HG03354 (cell line): ENCODE measurements at regions not wholly inside any gene's neighbourhood (a gene's known extent, or its start where the extent isn't known, plus 50 kb on each side); places are given as distances from the start of the nearest gene placed in this dataset.

Experiments used
- ATAC-seq: cut with Tn5 transposase; IDR thresholded peaks from one replicate; pipeline ENCODE4 v1.9.1; 2021; ENCODE audit warnings: mild to moderate bottlenecking; ENCODE audit not compliant: unreplicated experiment, poor library complexity, severe bottlenecking

DNA sequence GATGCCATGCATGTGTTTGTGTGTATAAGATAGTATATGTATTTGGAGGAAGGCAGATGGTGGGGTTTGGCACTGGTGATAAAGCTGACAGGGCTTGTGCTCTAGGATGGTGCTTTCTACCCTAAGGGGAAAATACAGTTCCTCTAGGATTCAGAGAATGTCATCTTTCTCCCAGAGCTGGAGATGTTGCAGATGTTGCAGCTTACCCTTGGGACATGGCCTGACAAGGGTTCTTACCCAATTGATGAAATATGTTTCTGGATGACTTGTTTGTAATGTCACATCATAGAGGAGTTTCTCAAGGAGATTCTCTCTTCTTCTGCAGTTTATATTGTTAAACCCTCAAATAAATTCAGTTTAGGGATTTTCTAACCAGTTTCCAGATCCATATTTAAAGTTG, 52.5 kb upstream of the PITX2 start:
- no peak for ATAC-seq

DNA sequence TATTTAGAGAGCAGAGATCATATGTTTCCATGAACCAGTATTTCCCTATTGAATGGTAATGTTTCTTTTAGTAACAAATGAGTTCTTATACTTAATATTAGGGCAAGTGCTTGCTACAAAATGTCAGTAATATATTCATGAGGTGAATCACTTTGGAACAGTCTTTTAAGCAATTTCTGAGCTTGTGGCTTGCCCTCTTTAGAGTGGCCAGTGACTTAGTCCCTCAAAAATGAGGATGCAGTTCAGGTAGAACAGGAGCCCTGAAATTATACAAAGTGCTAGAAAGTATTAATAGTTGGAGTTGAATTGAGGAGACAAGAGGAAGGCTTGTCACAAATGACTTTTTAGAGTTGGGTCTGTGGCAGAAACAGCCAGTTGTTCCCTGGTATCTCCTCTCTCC, 53.4 kb upstream of the PITX2 start:
- no peak for ATAC-seq

DNA sequence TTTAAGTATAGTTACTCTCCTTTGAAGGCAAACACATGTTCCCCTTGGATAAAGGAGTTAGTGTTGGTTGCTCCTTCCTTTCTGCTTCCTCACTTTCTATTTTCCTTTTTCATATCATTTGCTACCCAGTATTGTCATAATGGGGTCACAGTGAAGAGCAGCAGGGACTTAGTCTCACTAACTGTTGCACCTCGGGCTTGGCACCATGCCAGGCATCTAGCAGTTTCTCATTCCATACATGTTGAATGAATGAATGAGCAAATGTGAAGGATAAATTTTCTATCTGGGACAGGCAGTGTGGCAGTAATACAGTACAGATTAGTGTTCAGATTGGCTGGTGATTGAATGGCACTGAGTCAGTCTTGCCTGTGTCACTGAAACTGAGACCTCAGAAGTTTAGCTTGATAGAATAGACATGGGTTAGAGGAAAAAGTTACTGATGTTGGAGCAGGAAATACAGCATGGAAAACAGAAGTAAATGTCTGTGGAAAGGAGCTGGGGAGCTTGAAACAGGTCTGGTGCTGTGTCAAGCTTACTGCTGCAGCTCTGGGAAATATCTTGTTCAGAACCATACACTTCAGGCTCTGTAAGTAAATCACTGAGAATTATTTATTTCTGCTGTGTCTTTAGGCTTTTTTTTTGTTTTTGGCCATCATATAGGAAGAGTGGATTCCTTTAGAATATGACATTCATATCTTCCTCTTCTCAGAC, 55.8 kb upstream of the PITX2 start:
- ATAC-seq = no peak

DNA sequence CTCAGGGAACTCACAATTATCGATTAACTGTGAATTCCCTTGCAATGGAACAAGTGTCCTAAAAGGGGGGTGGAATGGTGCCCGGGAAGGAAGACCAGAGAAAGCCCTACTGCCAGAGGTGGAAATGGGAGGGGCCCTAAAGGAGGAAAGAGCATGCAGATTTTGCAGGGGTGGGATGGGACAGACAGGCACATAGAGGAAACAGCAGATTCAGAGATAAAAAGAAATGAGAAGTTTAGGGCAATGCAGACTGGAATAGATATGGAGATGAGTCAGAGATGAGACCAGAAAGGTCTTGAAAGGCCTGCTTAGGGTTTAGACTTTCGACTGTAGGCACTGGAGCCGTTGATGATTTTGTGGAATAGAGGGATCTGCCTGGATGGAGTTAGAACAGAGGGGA, 57.4 kb upstream of the PITX2 start:
- ATAC-seq = no peak

DNA sequence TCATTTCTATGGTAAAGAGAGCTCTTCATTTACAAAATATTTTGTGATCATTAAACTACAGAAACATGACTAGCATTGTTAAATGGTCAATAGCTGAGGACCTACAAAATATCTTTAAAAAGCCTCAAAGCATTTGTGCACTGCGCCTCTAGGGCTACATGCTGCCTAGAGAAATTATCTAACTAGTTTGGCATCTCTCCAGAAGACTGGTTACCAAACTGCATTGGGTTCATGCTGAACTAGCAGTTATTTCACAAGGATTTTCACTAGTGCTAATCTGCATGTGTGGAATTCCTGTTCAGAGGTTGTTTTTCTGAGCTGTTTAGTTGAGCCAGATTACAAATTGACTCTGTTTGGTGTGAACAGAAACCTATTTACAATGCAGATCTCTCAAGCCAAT, 58.5 kb upstream of the PITX2 start:
- no peak for ATAC-seq

DNA sequence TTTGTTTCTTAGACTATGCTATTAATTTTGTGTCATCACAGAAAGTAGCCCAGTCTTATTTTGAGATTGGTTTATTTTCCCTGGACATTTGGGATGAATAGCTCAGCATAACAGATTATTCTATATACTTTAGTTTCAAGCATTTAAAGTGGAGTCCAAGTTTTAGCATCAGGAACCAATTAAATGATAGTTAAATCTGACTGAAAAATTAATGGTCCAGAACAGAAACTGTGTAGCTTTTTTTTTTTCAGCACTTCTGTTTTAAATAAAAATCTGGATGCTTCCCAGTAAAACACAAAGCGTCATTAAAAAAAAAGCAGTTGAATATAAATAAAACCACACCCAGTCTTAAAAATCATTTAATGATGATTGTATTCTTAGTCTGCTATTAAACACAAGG, 59.4 kb upstream of the PITX2 start:
- no peak for ATAC-seq

DNA sequence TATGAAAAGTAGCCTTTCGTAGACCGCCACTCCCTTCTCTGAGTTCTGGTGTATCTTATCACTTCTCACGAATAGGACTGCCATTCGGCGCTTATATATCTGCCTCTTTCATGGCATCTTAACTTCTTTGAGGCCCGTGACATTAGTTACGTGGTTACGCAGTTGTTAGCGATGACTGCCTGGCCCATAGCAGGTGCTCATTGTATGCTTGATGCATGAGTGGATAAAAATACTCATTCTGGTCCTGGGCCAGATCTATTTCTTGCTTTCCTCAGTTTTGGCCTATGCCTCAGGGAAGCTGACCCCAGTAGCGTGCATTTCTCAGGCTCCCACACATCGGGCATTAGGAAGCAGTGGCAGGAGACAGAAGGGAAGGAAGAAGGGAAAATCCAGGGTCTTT, 60.7 kb upstream of the PITX2 start:
- ATAC-seq = no peak

DNA sequence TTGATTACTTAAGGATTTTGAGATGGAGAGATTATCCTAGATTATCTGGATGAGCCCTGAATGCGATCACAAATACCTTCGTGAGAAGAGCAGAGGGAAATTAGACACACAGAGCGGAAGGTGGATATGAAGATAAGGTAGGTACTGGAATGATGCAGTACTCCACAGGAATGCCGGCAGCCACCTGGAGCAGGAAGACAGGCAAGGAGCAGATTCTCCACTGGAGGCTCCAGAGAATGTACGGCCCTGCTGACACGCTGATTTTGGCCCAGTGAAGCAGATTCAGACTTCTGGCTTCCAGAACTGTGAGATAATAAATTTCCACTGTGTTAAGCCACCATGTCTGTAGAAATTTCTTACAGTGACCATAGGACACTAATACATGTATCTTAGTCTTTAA, 79.4 kb upstream of the PITX2 start:
- no peak for ATAC-seq

DNA sequence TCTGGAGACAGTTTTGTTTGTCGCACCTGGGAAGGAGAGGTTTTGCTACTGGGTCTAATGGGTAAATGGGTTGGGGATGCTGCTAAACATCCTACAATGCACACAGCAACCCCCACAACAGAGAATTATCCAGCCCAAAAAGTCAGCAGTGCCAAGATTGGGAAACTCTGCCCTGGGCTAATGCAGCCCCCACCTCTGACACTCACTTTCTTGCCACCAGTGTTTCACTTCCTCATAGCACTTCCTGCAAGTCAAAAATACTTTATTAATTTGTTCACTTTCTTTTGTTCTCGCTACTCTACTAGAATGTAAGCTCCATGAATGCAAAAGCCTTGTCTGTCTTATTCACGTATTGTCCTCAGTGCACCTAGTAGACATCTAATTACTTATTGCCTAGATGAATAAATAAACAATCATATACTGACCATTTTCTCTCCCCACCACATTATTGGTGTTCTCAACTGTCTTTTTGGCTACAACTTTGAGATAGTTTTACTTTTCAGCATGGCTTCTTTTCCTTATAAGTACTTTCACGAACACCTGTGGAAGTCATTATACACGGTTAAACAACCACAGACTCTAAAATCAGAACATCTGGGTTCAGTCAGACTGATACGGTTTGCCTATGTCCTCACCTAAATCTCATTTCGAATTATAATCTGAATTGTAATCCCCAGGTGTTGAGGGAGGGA, 82.0 kb upstream of the PITX2 start:
- peak; percentile 85 for ATAC-seq

DNA sequence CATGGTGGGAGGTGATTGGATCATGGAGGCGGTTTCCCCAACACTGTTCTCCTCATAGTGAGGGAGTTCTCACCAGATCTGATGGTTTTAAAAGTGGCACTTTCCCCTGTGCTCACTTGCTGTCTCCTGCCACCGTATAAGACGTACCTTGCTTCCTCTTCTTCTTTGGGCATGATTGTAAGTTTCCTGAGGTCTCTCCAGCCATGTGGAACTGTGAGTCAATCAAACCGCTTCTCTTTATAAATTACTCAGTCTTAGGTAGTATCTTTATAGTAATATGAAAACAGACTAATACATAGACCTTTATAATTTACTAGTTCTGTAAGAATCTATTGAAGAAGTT, 82.5 kb upstream of the PITX2 start:
- peak; percentile 26 for ATAC-seq

DNA sequence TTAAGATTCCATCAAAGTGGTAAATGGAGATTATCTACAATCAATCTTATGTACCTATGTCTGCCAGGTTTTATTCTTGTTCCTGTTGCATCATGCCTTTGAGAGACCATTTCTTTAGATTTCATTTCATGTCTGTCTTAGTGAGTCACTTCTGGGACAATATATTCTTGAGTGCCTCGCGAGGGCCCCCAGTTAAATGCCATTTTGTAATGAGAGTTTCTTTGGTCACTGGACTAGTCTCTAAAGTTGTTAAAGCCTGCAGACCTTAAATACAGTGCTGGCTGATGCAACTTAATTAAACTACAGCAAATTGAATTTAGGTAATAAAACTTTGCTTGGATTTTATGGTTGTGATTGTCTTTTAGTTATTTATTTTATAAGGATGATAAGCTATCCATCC, 87.2 kb upstream of the PITX2 start:
- ATAC-seq = no peak

DNA sequence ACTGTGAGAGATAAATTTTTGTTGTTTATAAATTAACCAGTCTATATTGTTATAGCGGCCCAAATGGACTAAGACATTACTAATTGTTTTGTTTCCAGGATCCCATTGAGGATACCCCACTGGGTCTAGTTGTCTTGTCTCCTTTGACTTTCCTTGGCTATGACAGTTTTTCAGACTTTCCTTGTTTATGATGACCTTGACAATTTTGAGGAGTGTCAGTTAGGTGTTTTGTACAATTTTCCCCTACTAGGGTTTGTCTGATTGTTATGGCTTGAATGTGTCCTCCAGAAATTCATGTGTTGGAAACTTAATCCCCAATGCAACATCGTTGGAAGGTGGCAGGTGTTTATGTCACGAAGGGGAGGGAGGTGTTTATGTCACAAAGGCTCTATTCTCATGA, 89.6 kb upstream of the PITX2 start:
- no peak for ATAC-seq

DNA sequence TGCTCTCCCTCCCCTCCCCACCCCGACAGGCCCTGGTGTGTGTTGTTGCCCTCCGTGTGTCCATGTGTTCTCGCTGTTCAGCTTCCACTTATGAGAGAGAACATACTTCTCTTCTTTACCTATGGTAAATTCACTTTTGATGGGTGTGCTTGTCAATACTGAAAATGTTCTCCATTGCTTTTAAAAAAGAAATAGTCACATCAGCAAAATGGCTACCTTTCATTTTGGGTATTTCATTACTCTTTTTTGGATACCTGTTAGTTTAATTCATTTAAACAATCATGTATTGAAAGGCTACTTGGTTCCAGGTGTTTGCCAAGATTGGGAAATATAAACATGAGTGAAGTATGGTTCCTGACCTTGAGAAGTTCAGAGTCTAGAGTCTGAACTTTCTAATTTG, 107.4 kb upstream of the PITX2 start:
- ATAC-seq = no peak

DNA sequence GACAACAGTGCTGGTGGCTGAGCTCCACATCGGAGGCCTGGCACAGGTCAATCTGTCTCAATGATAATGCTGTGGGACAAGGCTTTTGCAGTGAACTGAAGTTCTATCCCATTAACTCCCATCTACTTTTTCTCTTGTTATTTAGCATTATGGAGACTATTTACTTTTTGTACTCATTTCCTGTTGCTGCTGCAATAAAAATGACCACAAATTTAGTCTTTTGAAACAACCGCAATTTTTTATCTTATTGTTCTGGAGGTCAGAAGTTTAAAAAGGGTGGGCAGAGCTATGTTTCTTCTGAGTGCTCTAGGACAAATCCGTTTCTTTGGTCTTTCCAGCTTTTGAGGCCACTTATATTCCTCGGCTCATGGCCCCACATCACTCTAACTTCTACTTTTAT, 111.0 kb upstream of the PITX2 start:
- ATAC-seq = no peak

DNA sequence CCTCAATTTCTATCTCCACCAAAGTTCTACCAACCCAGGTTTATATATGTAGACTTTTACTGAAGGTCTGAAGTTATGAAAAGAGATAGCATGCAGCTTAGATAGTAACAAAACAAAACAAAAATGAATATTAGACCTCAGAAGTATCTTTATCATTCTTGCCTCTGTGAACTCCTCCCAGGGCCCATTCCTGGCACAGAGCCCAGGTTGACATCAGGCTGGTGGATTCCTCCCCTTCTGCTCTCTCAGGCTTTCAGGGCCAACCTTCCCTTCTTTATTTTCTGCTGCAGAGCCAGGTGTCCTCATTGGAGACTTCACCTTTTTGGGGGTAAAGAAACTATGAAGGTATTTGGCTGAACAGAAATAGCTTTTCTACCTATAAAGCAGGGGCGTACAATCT, 112.8 kb upstream of the PITX2 start:
- no peak for ATAC-seq

DNA sequence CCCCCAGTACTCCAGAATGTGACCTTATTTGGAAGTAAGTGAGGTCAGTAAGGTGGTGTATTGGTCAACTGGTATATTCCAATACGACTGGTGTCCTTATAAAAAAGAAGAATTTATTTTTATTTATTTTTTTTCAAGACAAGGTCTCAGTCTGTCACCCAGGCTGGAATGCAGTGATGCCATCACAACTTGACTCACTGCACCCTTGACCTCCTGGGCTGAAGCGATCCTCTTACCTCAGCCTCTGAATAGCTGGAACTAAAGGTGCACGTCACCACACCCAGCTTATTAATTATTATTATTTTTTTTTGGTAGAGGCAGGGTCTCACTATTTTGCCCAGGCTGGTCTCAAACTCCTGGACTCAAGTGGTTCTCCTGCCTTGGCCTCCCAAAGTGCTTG, 115.1 kb upstream of the PITX2 start:
- no peak for ATAC-seq

DNA sequence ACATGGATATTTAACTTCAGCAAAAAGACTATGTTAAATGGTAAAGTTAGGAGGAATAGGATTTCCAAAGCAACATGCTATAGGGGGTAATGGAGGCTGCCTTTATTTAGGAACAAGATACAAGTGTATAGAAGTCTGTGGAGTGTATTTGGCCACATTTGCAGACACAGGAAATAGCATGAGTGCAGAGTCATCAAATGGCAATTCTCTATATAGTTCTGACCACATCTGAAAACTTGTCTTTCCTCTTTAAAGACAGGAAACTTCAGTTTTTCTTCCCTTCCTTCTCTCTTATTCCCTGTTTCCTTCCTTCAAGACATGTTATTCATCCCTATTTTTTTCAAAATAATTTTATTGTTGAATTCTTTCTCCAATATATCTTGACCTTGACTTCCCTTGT, 119.3 kb upstream of the PITX2 start:
- no peak for ATAC-seq

DNA sequence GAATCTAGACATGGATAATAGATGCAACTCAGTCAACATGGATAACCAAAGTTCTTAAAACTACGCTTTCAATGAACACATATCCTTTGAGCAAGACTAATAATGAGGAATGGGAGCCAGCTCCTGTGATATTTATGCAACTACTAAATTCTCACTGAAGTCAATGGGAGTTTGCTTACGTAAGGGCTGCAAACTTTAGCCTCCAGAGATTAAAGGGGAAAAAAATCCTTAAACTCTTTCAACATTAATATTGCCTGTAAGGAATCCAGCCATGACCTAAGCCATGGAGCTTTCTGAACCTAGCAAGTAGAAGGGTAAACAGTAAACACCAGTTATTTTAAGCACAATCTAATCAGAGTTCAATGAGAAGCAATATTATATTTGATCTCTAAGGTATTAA, 125.2 kb upstream of the PITX2 start:
- ATAC-seq = no peak

DNA sequence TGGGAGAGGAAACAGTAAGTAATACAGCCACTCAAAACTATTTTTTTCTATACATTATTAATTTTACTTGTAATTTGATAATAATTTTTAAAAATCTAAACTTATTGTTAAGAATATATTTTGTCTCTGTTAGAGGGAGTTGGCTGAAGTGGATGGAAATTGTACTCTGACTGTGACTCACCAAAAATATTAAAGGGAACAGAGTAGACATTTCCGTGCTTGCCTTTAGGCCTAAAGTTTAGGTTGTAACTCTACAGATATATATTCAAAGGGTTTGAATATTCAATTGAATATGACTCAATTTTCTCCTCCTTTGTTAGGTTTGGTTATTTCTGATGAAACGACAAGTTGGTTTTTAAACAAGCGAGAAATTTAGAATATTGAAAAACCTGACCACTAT, 128.3 kb upstream of the PITX2 start:
- ATAC-seq = no peak

DNA sequence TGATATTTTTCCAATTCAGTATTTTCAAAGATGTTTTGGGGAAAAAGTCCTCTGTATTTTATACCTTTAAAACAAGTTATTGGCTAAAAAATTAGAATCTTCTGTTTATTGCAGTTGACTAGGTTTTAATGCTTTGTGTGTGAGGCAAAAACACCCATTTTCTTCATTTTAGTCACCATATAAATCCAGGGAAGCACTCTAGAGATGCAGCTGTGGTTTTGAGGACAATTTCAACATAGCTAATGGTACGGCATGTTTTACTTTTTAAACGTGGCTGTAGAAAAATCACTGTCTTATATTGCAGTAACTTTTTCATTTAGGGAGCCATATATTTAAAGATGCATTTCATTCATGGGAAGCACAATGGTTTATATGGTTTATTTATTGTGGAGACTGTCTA, 129.1 kb upstream of the PITX2 start:
- no peak for ATAC-seq

DNA sequence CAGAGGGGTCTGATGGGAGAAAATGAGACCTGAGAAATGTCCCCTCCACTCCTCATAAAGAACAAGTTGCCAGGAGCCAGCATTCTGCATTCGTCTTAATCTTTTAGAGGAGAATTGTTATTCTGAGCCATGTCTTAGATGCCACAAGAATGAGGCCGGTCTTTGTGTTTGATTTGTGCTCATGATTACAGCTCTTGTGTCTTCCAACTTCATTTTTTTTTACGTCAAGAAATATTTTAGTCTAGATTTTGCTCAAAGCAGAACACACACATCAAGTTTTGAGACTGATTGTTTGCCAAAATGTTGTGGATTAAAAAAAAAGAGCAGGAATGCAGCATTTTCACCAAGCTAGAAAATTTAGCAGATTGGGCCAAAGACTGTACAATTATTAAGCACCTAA, 130.6 kb upstream of the PITX2 start:
- no peak for ATAC-seq

DNA sequence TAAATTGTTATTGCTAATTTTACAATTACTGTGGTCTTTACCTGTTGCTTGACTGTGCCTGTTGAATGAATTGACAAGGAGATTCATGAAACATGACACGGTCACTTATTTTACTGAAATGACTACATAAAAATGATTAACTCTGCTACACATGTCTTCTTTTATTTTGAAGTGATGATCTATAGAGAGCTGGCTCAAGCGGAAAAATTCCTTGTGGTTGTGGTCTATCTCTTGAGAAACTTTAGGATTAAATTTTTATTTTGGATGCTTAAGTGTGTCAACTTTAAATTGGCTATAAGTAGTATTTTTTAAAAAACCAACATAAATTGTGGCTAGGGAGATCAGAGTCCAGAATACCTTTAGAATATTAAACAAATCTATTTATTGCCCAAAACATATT, 131.8 kb upstream of the PITX2 start:
- no peak for ATAC-seq
